ENCODE measurements at regions not wholly inside any gene's neighbourhood (a gene's known extent, or its start where the extent isn't known, plus 50 kb on each side); places are given as distances from the start of the nearest gene placed in this dataset.

- no peak for TF ChIP-seq CTCF (IDR thresholded peaks at IDR 0.05)
- no peak for TF ChIP-seq POLR2A (IDR thresholded peaks at IDR 0.05)
Measured at GRCh38 chr18:29494371-29494770, 1317.4 kb upstream of the CDH2 start.
